ENCODE measurements at regions not wholly inside any gene's neighbourhood (a gene's known extent, or its start where the extent isn't known, plus 50 kb on each side); places are given as distances from the start of the nearest gene placed in this dataset.

DNA sequence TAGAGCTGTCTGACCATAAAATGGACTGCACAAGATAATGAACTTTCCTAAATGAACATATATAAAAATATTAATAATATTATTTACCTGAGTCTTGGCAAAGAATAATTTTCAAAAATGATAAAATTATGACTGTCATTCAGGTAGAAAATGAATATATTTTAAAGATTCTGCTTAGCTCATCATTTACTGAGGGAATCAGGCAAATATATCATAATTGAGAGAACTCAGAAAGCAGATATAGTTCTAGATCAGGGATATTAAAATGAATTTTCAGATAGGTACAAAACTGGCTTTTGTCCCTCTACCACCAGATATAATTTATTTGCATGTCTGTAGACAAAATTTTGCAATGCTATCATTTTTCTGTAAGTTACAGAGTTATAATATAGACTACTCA is 86.1 kb upstream of the CPM start:
- no peak overlapping the region for H2AFZ ChIP-seq (ENCODE audit: insufficient read depth, low read depth, low read length, poor library complexity, severe bottlenecking)
- H3K4me2 ChIP-seq (replicated peaks; ENCODE audit: low read depth, low read length, poor library complexity, severe bottlenecking), result no peak overlapping the region
- Mint-ChIP-seq H3K27ac (no peak overlapping the region), H3K9me3 (ENCODE audit: insufficient read depth) (no peaks in the 10 kb centered on the region), H3K27me3 (peaks cover 3% of the 10 kb centered on the region), H3K4me1 (no peaks in the 10 kb centered on the region), H3K4me3 (no peak overlapping the region)
- TF ChIP-seq EZH2 (IDR thresholded peaks at IDR 0.05; ENCODE audit: borderline replicate concordance, insufficient read depth, low read depth, low read length, poor library complexity, severe bottlenecking), result no peak
- TF ChIP-seq, protein P1, sequence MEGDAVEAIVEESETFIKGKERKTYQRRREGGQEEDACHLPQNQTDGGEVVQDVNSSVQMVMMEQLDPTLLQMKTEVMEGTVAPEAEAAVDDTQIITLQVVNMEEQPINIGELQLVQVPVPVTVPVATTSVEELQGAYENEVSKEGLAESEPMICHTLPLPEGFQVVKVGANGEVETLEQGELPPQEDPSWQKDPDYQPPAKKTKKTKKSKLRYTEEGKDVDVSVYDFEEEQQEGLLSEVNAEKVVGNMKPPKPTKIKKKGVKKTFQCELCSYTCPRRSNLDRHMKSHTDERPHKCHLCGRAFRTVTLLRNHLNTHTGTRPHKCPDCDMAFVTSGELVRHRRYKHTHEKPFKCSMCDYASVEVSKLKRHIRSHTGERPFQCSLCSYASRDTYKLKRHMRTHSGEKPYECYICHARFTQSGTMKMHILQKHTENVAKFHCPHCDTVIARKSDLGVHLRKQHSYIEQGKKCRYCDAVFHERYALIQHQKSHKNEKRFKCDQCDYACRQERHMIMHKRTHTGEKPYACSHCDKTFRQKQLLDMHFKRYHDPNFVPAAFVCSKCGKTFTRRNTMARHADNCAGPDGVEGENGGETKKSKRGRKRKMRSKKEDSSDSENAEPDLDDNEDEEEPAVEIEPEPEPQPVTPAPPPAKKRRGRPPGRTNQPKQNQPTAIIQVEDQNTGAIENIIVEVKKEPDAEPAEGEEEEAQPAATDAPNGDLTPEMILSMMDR (IDR thresholded peaks at IDR 0.05), result no peak
- H4K20me1 ChIP-seq (ENCODE audit: control insufficient read depth, insufficient read depth, low read length, poor library complexity, severe bottlenecking), result no peaks in the 10 kb centered on the region
- intact Hi-C loops (cut with micrococcal nuclease), result no loop called here
- no peaks in the 10 kb centered on the region for H3K27me3 ChIP-seq (replicated peaks in 1 of 4; ENCODE audit: control extremely low read depth in 1 of 4, control insufficient read depth in 3 of 4, insufficient read depth in 4 of 4, low read length in 3 of 4)
- no peaks in the 10 kb centered on the region for H3K36me3 ChIP-seq (replicated peaks in 1 of 2; ENCODE audit: control extremely low read depth in 1 of 2, control insufficient read depth in 1 of 2, extremely low read depth in 1 of 2, insufficient read depth in 2 of 2, low read length in 1 of 2)
- no peaks in the 10 kb centered on the region for H3K4me1 ChIP-seq (ENCODE audit: control insufficient read depth in 2 of 2, insufficient read depth in 2 of 2, low read length in 2 of 2)
- no peak overlapping the region for H3K27ac ChIP-seq (ENCODE audit: low read length in 2 of 2)
- ChIA-PET POLR2A (no interaction called here), CTCF (no interaction called here)
- no peak overlapping the region for H3K9ac ChIP-seq (ENCODE audit: low read length)
- H3K4me3 ChIP-seq (ENCODE audit: control extremely low read depth in 1 of 5, extremely low read depth in 1 of 5, insufficient read depth in 1 of 5, low read depth in 2 of 5, low read length in 4 of 5), result no peak overlapping the region
- DNase-seq (no peak), ATAC-seq (ENCODE audit: low read depth) (no peak)
- no peaks in the 10 kb centered on the region for H3K9me3 ChIP-seq (ENCODE audit: control extremely low read depth in 1 of 3, control insufficient read depth in 2 of 3, insufficient read depth in 1 of 3, low read length in 2 of 3)
- H3K79me2 ChIP-seq (ENCODE audit: control insufficient read depth, insufficient read depth, low read length), result no peaks in the 10 kb centered on the region

GRCh38 chr12:69019910-69020309 is 86.9 kb upstream of the CPM start:
- Mint-ChIP-seq H3K27me3 (peaks cover 3% of the 10 kb centered on the region), H3K4me3 (no peak overlapping the region), H3K4me1 (no peaks in the 10 kb centered on the region), H3K27ac (no peak overlapping the region), H3K9me3 (ENCODE audit: insufficient read depth) (no peaks in the 10 kb centered on the region)
- no peak overlapping the region for H3K9ac ChIP-seq (ENCODE audit: low read length)
- no peak overlapping the region for H3K4me3 ChIP-seq (ENCODE audit: control extremely low read depth in 1 of 5, extremely low read depth in 1 of 5, insufficient read depth in 1 of 5, low read depth in 2 of 5, low read length in 4 of 5)
- H3K4me1 ChIP-seq (ENCODE audit: control insufficient read depth in 2 of 2, insufficient read depth in 2 of 2, low read length in 2 of 2), result no peaks in the 10 kb centered on the region
- H3K27me3 ChIP-seq (replicated peaks in 1 of 4; ENCODE audit: control extremely low read depth in 1 of 4, control insufficient read depth in 3 of 4, insufficient read depth in 4 of 4, low read length in 3 of 4), result no peaks in the 10 kb centered on the region
- H4K20me1 ChIP-seq (ENCODE audit: control insufficient read depth, insufficient read depth, low read length, poor library complexity, severe bottlenecking), result no peaks in the 10 kb centered on the region
- DNase-seq (no peak), ATAC-seq (ENCODE audit: low read depth) (no peak)
- no peaks in the 10 kb centered on the region for H3K9me3 ChIP-seq (ENCODE audit: control extremely low read depth in 1 of 3, control insufficient read depth in 2 of 3, insufficient read depth in 1 of 3, low read length in 2 of 3)
- no peak overlapping the region for H3K27ac ChIP-seq (ENCODE audit: low read length in 2 of 2)
- no peak overlapping the region for H2AFZ ChIP-seq (ENCODE audit: insufficient read depth, low read depth, low read length, poor library complexity, severe bottlenecking)
- H3K79me2 ChIP-seq (ENCODE audit: control insufficient read depth, insufficient read depth, low read length), result no peaks in the 10 kb centered on the region
- intact Hi-C loops (cut with micrococcal nuclease), result no loop called here
- TF ChIP-seq EZH2 (IDR thresholded peaks at IDR 0.05; ENCODE audit: borderline replicate concordance, insufficient read depth, low read depth, low read length, poor library complexity, severe bottlenecking), result no peak
- no peak overlapping the region for H3K4me2 ChIP-seq (replicated peaks; ENCODE audit: low read depth, low read length, poor library complexity, severe bottlenecking)
- no peaks in the 10 kb centered on the region for H3K36me3 ChIP-seq (replicated peaks in 1 of 2; ENCODE audit: control extremely low read depth in 1 of 2, control insufficient read depth in 1 of 2, extremely low read depth in 1 of 2, insufficient read depth in 2 of 2, low read length in 1 of 2)
- POLR2A ChIA-PET, result no interaction called here
- CTCF ChIA-PET, result no interaction called here
